ENCODE measurements at regions not wholly inside any gene's neighbourhood (a gene's known extent, or its start where the extent isn't known, plus 50 kb on each side); places are given as distances from the start of the nearest gene placed in this dataset.

- TF ChIP-seq CTCF (IDR thresholded peaks at IDR 0.05) (no peak), POLR2A (IDR thresholded peaks at IDR 0.05) (no peak)
Measured at GRCh38 chr3:159902546-159903314, 85.9 kb upstream of the IL12A start.
